HCT116 (cell line): ENCODE measurements at regions not wholly inside any gene's neighbourhood (a gene's known extent, or its start where the extent isn't known, plus 50 kb on each side); places are given as distances from the start of the nearest gene placed in this dataset.

Source experiments
- ATAC-seq: fragments of 200-7000 bp; cut with Tn5 transposase; 2 replicates; pipeline ENCODE4 v1.9.1; 2020; ENCODE audit warnings: mild to moderate bottlenecking, moderate library complexity
- BruUV-seq: library from RNA; stranded (reverse); fragments of 400-500 nt; replicated peaks from 2 replicates; lab custom pipeline; 2021; lab: Mats Ljungman, UMichigan
- CTCF ChIA-PET: fragments of 300-600 bp; sonication (Branson Sonifier 250); formaldehyde crosslinking; loops from one replicate; lab custom pipeline; 2021; ENCODE audit warnings: antibody characterized with exemption; lab: Charles Lee
- POLR2A ChIA-PET: fragments of 300-600, 350-600 bp; sonication (Branson Sonifier 250); formaldehyde crosslinking; loops from one replicate; lab custom pipeline; 2021; ENCODE audit warnings: antibody characterized with exemption; lab: Charles Lee
- RAD21 ChIA-PET, 2 experiments: fragments of 300-600 bp; sonication (Branson Sonifier 250); formaldehyde crosslinking; loops; one replicate each; lab custom pipeline; 2023; ENCODE audit warnings: low total read pairs in 2 of 2; ENCODE audit not compliant: uncharacterized antibody in 2 of 2, unreplicated experiment in 2 of 2, low non-redundant PET in 1 of 2; lab: Charles Lee
- DNase-seq: peaks from one replicate; pipeline ENCODE4 v3.0.0-alpha.2; 2010; ENCODE audit warnings: low read depth, low spot score
- H2AFZ ChIP-seq: fragments of 200-600 bp; shearing (Covaris generic), sonication (generic); 2 replicates; pipeline ENCODE4 v1.6.1; 2017; ENCODE audit warnings: low read depth, mixed run types, mixed read lengths, antibody characterized with exemption, low read length; ENCODE audit not compliant: poor library complexity, severe bottlenecking
- H3K27ac ChIP-seq: 2 replicates; pipeline ENCODE4 v1.5.1; 2012; ENCODE audit warnings: low read depth, low read length
- H3K27me3 ChIP-seq: fragments of 200-600 bp; sonication (generic); 2 replicates; pipeline ENCODE4 v1.6.1; 2016; ENCODE audit warnings: mixed run types, low read length, mixed read lengths; ENCODE audit not compliant: insufficient read depth
- H3K36me3 ChIP-seq, 2 experiments: fragments of 200-500 bp in 1 of 2; fragments of 200-600 bp in 1 of 2; sonication (Bioruptor generic) in 1 of 2; sonication (generic) in 1 of 2; 2 replicates each; pipeline versions ENCODE4 v1.5.1 to v1.6.1; 2014 to 2016; ENCODE audit warnings: low read length in 2 of 2, inconsistent platforms in 1 of 2, mixed read lengths in 1 of 2, mixed run types in 1 of 2; ENCODE audit not compliant: insufficient read depth in 2 of 2, control insufficient read depth in 1 of 2
- H3K4me1 ChIP-seq, 2 experiments: fragments of 200-600 bp in 1 of 2; sonication (generic) in 1 of 2; 2 replicates each; pipeline versions ENCODE4 v1.5.1 to v1.6.1; 2012 to 2017; ENCODE audit warnings: low read length in 2 of 2, inconsistent platforms in 1 of 2, mild to moderate bottlenecking in 1 of 2, mixed read lengths in 1 of 2, mixed run types in 1 of 2, moderate library complexity in 1 of 2; ENCODE audit not compliant: insufficient read depth in 2 of 2, control insufficient read depth in 1 of 2
- H3K4me2 ChIP-seq: fragments of 200-600 bp; sonication (generic); 2 replicates; pipeline ENCODE4 v1.6.1; 2017; ENCODE audit warnings: mixed run types, low read length, mixed read lengths
- H3K4me3 ChIP-seq, 2 experiments: fragments of 200-600 bp in 1 of 2; sonication (generic) in 1 of 2; replicated peaks in 1 of 2; 2 replicates each; pipeline ENCODE4 v1.5.1; 2011 to 2016; ENCODE audit warnings: low read length in 2 of 2, control low read depth in 1 of 2, low read depth in 1 of 2, mild to moderate bottlenecking in 1 of 2, mixed read lengths in 1 of 2, mixed run types in 1 of 2
- H3K79me2 ChIP-seq: fragments of 200-600 bp; sonication (generic); 2 replicates; pipeline ENCODE4 v1.6.1; 2017; ENCODE audit warnings: mild to moderate bottlenecking, mixed run types, low read length, moderate library complexity, mixed read lengths; ENCODE audit not compliant: insufficient read depth
- H3K9ac ChIP-seq: fragments of 200-600 bp; sonication (generic); 2 replicates; pipeline ENCODE4 v1.6.1; 2016; ENCODE audit warnings: low read length, mixed read lengths
- H3K9me2 ChIP-seq: fragments of 200-600 bp; sonication (generic), shearing (Covaris generic); 2 replicates; pipeline ENCODE4 v1.6.1; 2017; ENCODE audit warnings: mixed run types, mild to moderate bottlenecking, moderate library complexity; ENCODE audit not compliant: insufficient read depth
- H3K9me3 ChIP-seq, 2 experiments: fragments of 200-500 bp in 1 of 2; fragments of 200-600 bp in 1 of 2; sonication (Bioruptor generic) in 1 of 2; sonication (generic) in 1 of 2; 2 replicates each; pipeline ENCODE4 v1.6.1; 2014 to 2017; ENCODE audit warnings: low read length in 2 of 2, mixed read lengths in 2 of 2, inconsistent platforms in 1 of 2, low read depth in 1 of 2, mild to moderate bottlenecking in 1 of 2, mixed run types in 1 of 2, moderate library complexity in 1 of 2; ENCODE audit not compliant: control insufficient read depth in 1 of 2, insufficient read depth in 1 of 2
- H4K20me1 ChIP-seq: fragments of 200-600 bp; sonication (generic), shearing (Covaris generic); 2 replicates; pipeline ENCODE4 v1.6.1; 2017; ENCODE audit warnings: mixed run types, mild to moderate bottlenecking, moderate library complexity; ENCODE audit not compliant: insufficient read depth
- MAX ChIP-seq: IDR thresholded peaks from 2 replicates; pipeline ENCODE4 v1.6.1; 2012
- POLR2AphosphoS5 ChIP-seq: IDR thresholded peaks from 2 replicates; pipeline ENCODE4 v1.6.1; 2011; ENCODE audit warnings: mild to moderate bottlenecking, low read depth, low read length, moderate library complexity
- RAD21 ChIP-seq: IDR thresholded peaks from 2 replicates; pipeline ENCODE4 v1.6.1; 2012; ENCODE audit warnings: low read depth, mild to moderate bottlenecking
- ZBTB33 ChIP-seq: IDR thresholded peaks from 2 replicates; pipeline ENCODE4 v1.6.1; 2011; ENCODE audit warnings: mild to moderate bottlenecking, low read length, moderate library complexity; ENCODE audit not compliant: insufficient replicate concordance; ENCODE audit errors: extremely low read depth
- intact Hi-C: fragments of 100-400 bp; cut with micrococcal nuclease; formaldehyde crosslinking; loops from 2 replicates; pipeline ENCODE4 v1.10.0; 2022

- CTCF ChIA-PET, result no interaction called here
- TF ChIP-seq POLR2AphosphoS5, result no peak
- TF ChIP-seq MAX, result no peak
- TF ChIP-seq, all 23 proteins: peak for 0
- Histone ChIP-seq H4K20me1 (no peaks in the 10 kb centered on the region), H3K27ac (no peak overlapping the region), H2AFZ (no peak overlapping the region), H3K36me3 (no peaks in the 10 kb centered on the region), H3K9me2 (no peaks in the 10 kb centered on the region), H3K9me3 (no peaks in the 10 kb centered on the region), H3K4me2 (no peak overlapping the region), H3K79me2 (no peaks in the 10 kb centered on the region), H3K4me1 (no peaks in the 10 kb centered on the region), H3K4me3 (no peak overlapping the region), H3K9ac (no peak overlapping the region), H3K27me3 (no peaks in the 10 kb centered on the region)
- intact Hi-C loops, result no loop called here
- RAD21 ChIA-PET, result no interaction called here
- DNase-seq (no peak), ATAC-seq (no peak)
- no TSS peak for BruUV-seq
- POLR2A ChIA-PET, result no interaction called here
These were observed 131.2 kb upstream of the CYP1B1 start for GRCh38 chr2:38207168-38207567.

GRCh38 chr2:38203446-38203810, 127.5 kb upstream of the CYP1B1 start:
- H3K4me1 ChIP-seq, result no peaks in the 10 kb centered on the region
- no peak overlapping the region for H3K27ac ChIP-seq
- H3K9me2 ChIP-seq, result no peaks in the 10 kb centered on the region
- H3K9me3 ChIP-seq, result no peaks in the 10 kb centered on the region
- no peak for DNase-seq
- no peak overlapping the region for H2AFZ ChIP-seq
- H3K79me2 ChIP-seq, result no peaks in the 10 kb centered on the region
- no peaks in the 10 kb centered on the region for H3K36me3 ChIP-seq
- RAD21 ChIA-PET, result no interaction called here
- H3K9ac ChIP-seq, result no peak overlapping the region
- no peaks in the 10 kb centered on the region for H4K20me1 ChIP-seq
- no TSS peak for BruUV-seq
- H3K4me2 ChIP-seq, result no peak overlapping the region
- TF ChIP-seq ZBTB33 (no peak), RAD21 (no peak), MAX (no peak)
- H3K27me3 ChIP-seq, result no peaks in the 10 kb centered on the region
- intact Hi-C loops, result no loop called here
- CTCF ChIA-PET, result no interaction called here
- no peak overlapping the region for H3K4me3 ChIP-seq
- POLR2A ChIA-PET, result no interaction called here
- no peak for ATAC-seq
